ENCODE measurements at regions not wholly inside any gene's neighbourhood (a gene's known extent, or its start where the extent isn't known, plus 50 kb on each side); places are given as distances from the start of the nearest gene placed in this dataset.

- Histone ChIP-seq H3K27ac (ENCODE audit: low read depth) (no peak overlapping the region), H3K79me2 (replicated peaks; ENCODE audit: insufficient read depth) (no peaks in the 10 kb centered on the region), H3K4me3 (no peak overlapping the region), H3K4me2 (no peak overlapping the region), H3K27me3 (ENCODE audit: insufficient read depth) (no peaks in the 10 kb centered on the region), H2AFZ (no peak overlapping the region), H4K20me1 (replicated peaks; ENCODE audit: insufficient read depth) (no peaks in the 10 kb centered on the region), H3K36me3 (ENCODE audit: insufficient read depth) (no peaks in the 10 kb centered on the region), H3F3A (replicated peaks; ENCODE audit: low read depth) (no peaks in the 10 kb centered on the region), H3K4me1 (ENCODE audit: insufficient read depth) (no peaks in the 10 kb centered on the region), H3K9me2 (ENCODE audit: insufficient read depth) (no peaks in the 10 kb centered on the region)
- DNase-seq (ENCODE audit: low spot score) (no peak), ATAC-seq (no peak)
- Mint-ChIP-seq H3K9me3 (peaks cover 25% of the 10 kb centered on the region), H3K27ac (no peak overlapping the region), H3K4me3 (no peak overlapping the region), H3K27me3 (ENCODE audit: insufficient read depth, low read depth, poor library complexity) (peaks cover 2% of the 10 kb centered on the region), H3K4me1 (no peaks in the 10 kb centered on the region), H3K36me3 (ENCODE audit: low read depth) (no peaks in the 10 kb centered on the region; the same call in 2 of the 3 replicates)
- TF ChIP-seq NANOG (IDR thresholded peaks at IDR 0.05; ENCODE audit: borderline replicate concordance) = no peak
These were observed 130.9 kb upstream of the CD93 start for GRCh38 chr20:23217023-23217422.

GRCh38 chr20:23215344-23215995, 129.3 kb upstream of the CD93 start:
- no peak overlapping the region for H3K27ac Mint-ChIP-seq
- Histone ChIP-seq H2AFZ (no peak overlapping the region), H3K4me2 (no peak overlapping the region), H4K20me1 (replicated peaks; ENCODE audit: insufficient read depth) (no peaks in the 10 kb centered on the region), H3K9me2 (ENCODE audit: insufficient read depth) (no peaks in the 10 kb centered on the region), H3K27ac (ENCODE audit: low read depth) (no peak overlapping the region), H3K4me1 (ENCODE audit: insufficient read depth) (no peaks in the 10 kb centered on the region), H3F3A (replicated peaks; ENCODE audit: low read depth) (no peaks in the 10 kb centered on the region), H3K27me3 (ENCODE audit: insufficient read depth) (no peaks in the 10 kb centered on the region), H3K4me3 (no peak overlapping the region), H3K79me2 (replicated peaks; ENCODE audit: insufficient read depth) (no peaks in the 10 kb centered on the region), H3K36me3 (ENCODE audit: insufficient read depth) (no peaks in the 10 kb centered on the region)
- TF ChIP-seq, protein P1, sequence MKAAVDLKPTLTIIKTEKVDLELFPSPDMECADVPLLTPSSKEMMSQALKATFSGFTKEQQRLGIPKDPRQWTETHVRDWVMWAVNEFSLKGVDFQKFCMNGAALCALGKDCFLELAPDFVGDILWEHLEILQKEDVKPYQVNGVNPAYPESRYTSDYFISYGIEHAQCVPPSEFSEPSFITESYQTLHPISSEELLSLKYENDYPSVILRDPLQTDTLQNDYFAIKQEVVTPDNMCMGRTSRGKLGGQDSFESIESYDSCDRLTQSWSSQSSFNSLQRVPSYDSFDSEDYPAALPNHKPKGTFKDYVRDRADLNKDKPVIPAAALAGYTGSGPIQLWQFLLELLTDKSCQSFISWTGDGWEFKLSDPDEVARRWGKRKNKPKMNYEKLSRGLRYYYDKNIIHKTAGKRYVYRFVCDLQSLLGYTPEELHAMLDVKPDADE (IDR thresholded peaks at IDR 0.05) = no peak
- TF ChIP-seq ZNF114 (CRISPR knock-in tag; IDR thresholded peaks at IDR 0.05) = no peak
- TF ChIP-seq, protein P2, sequence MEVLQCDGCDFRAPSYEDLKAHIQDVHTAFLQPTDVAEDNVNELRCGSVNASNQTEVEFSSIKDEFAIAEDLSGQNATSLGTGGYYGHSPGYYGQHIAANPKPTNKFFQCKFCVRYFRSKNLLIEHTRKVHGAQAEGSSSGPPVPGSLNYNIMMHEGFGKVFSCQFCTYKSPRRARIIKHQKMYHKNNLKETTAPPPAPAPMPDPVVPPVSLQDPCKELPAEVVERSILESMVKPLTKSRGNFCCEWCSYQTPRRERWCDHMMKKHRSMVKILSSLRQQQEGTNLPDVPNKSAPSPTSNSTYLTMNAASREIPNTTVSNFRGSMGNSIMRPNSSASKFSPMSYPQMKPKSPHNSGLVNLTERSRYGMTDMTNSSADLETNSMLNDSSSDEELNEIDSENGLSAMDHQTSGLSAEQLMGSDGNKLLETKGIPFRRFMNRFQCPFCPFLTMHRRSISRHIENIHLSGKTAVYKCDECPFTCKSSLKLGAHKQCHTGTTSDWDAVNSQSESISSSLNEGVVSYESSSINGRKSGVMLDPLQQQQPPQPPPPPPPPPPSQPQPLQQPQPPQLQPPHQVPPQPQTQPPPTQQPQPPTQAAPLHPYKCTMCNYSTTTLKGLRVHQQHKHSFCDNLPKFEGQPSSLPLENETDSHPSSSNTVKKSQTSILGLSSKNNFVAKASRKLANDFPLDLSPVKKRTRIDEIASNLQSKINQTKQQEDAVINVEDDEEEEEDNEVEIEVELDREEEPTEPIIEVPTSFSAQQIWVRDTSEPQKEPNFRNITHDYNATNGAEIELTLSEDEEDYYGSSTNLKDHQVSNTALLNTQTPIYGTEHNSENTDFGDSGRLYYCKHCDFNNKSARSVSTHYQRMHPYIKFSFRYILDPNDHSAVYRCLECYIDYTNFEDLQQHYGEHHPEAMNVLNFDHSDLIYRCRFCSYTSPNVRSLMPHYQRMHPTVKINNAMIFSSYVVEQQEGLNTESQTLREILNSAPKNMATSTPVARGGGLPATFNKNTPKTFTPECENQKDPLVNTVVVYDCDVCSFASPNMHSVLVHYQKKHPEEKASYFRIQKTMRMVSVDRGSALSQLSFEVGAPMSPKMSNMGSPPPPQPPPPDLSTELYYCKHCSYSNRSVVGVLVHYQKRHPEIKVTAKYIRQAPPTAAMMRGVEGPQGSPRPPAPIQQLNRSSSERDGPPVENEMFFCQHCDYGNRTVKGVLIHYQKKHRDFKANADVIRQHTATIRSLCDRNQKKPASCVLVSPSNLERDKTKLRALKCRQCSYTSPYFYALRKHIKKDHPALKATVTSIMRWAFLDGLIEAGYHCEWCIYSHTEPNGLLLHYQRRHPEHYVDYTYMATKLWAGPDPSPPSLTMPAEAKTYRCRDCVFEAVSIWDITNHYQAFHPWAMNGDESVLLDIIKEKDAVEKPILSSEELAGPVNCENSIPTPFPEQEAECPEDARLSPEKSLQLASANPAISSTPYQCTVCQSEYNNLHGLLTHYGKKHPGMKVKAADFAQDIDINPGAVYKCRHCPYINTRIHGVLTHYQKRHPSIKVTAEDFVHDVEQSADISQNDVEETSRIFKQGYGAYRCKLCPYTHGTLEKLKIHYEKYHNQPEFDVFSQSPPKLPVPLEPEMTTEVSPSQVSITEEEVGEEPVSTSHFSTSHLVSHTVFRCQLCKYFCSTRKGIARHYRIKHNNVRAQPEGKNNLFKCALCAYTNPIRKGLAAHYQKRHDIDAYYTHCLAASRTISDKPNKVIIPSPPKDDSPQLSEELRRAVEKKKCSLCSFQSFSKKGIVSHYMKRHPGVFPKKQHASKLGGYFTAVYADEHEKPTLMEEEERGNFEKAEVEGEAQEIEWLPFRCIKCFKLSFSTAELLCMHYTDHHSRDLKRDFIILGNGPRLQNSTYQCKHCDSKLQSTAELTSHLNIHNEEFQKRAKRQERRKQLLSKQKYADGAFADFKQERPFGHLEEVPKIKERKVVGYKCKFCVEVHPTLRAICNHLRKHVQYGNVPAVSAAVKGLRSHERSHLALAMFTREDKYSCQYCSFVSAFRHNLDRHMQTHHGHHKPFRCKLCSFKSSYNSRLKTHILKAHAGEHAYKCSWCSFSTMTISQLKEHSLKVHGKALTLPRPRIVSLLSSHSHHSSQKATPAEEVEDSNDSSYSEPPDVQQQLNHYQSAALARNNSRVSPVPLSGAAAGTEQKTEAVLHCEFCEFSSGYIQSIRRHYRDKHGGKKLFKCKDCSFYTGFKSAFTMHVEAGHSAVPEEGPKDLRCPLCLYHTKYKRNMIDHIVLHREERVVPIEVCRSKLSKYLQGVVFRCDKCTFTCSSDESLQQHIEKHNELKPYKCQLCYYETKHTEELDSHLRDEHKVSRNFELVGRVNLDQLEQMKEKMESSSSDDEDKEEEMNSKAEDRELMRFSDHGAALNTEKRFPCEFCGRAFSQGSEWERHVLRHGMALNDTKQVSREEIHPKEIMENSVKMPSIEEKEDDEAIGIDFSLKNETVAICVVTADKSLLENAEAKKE (CRISPR knock-in tag; IDR thresholded peaks at IDR 0.05) = no peak
- TF ChIP-seq STAT1 (IDR thresholded peaks at IDR 0.05; ENCODE audit: unreplicated experiment) = no peak
- no peak for TF ChIP-seq ZNF331 (CRISPR knock-in tag; IDR thresholded peaks at IDR 0.05; ENCODE audit: low read depth)
- no peak for TF ChIP-seq NANOG (IDR thresholded peaks at IDR 0.05; ENCODE audit: borderline replicate concordance)
- TF ChIP-seq POLR2AphosphoS5 (IDR thresholded peaks at IDR 0.05; ENCODE audit: low read depth) = no peak
- TF ChIP-seq EZH2phosphoT487 (IDR thresholded peaks at IDR 0.05; ENCODE audit: unreplicated experiment) = no peak
- TF ChIP-seq, protein P3, sequence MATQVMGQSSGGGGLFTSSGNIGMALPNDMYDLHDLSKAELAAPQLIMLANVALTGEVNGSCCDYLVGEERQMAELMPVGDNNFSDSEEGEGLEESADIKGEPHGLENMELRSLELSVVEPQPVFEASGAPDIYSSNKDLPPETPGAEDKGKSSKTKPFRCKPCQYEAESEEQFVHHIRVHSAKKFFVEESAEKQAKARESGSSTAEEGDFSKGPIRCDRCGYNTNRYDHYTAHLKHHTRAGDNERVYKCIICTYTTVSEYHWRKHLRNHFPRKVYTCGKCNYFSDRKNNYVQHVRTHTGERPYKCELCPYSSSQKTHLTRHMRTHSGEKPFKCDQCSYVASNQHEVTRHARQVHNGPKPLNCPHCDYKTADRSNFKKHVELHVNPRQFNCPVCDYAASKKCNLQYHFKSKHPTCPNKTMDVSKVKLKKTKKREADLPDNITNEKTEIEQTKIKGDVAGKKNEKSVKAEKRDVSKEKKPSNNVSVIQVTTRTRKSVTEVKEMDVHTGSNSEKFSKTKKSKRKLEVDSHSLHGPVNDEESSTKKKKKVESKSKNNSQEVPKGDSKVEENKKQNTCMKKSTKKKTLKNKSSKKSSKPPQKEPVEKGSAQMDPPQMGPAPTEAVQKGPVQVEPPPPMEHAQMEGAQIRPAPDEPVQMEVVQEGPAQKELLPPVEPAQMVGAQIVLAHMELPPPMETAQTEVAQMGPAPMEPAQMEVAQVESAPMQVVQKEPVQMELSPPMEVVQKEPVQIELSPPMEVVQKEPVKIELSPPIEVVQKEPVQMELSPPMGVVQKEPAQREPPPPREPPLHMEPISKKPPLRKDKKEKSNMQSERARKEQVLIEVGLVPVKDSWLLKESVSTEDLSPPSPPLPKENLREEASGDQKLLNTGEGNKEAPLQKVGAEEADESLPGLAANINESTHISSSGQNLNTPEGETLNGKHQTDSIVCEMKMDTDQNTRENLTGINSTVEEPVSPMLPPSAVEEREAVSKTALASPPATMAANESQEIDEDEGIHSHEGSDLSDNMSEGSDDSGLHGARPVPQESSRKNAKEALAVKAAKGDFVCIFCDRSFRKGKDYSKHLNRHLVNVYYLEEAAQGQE (IDR thresholded peaks at IDR 0.05; ENCODE audit: unreplicated experiment) = no peak
- TF ChIP-seq EZH2 (IDR thresholded peaks at IDR 0.05; ENCODE audit: low read depth, unreplicated experiment) = no peak
- H3K9me3 Mint-ChIP-seq = peaks cover 16% of the 10 kb centered on the region; the same call in 2 of the 3 replicates
- H3K36me3 Mint-ChIP-seq (ENCODE audit: low read depth) = no peaks in the 10 kb centered on the region; the same call in 2 of the 3 replicates
- ATAC-seq = no peak
- H3K27me3 Mint-ChIP-seq (ENCODE audit: insufficient read depth, low read depth, poor library complexity) = peaks cover 3% of the 10 kb centered on the region
- H3K4me1 Mint-ChIP-seq = no peaks in the 10 kb centered on the region
- DNase-seq (ENCODE audit: low spot score) = no peak
- H3K4me3 Mint-ChIP-seq = no peak overlapping the region
